ENCODE measurements at regions not wholly inside any gene's neighbourhood (a gene's known extent, or its start where the extent isn't known, plus 50 kb on each side); places are given as distances from the start of the nearest gene placed in this dataset.

DNA sequence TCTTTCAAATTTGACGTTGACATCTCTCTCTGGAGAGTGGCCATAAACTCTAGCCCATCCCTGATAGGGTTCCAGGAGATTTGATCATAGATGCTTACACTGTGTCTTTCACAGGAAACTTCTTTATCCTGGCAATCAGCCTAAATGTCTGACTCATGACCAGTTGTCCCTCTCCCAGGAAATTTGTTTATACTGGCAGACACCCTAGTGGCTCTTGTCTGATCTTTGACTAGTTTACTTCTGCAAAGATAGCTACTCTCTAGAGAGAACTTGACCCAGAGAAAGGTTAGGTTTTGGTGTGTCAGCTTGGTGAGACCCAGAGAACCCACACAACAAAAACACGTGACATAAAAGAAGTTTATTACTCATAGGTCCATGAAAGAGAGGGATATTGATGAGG is 509.8 kb downstream of the CENPC start (continued):
- TF ChIP-seq, protein P1, sequence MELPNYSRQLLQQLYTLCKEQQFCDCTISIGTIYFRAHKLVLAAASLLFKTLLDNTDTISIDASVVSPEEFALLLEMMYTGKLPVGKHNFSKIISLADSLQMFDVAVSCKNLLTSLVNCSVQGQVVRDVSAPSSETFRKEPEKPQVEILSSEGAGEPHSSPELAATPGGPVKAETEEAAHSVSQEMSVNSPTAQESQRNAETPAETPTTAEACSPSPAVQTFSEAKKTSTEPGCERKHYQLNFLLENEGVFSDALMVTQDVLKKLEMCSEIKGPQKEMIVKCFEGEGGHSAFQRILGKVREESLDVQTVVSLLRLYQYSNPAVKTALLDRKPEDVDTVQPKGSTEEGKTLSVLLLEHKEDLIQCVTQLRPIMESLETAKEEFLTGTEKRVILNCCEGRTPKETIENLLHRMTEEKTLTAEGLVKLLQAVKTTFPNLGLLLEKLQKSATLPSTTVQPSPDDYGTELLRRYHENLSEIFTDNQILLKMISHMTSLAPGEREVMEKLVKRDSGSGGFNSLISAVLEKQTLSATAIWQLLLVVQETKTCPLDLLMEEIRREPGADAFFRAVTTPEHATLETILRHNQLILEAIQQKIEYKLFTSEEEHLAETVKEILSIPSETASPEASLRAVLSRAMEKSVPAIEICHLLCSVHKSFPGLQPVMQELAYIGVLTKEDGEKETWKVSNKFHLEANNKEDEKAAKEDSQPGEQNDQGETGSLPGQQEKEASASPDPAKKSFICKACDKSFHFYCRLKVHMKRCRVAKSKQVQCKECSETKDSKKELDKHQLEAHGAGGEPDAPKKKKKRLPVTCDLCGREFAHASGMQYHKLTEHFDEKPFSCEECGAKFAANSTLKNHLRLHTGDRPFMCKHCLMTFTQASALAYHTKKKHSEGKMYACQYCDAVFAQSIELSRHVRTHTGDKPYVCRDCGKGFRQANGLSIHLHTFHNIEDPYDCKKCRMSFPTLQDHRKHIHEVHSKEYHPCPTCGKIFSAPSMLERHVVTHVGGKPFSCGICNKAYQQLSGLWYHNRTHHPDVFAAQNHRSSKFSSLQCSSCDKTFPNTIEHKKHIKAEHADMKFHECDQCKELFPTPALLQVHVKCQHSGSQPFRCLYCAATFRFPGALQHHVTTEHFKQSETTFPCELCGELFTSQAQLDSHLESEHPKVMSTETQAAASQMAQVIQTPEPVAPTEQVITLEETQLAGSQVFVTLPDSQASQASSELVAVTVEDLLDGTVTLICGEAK (IDR thresholded peaks at IDR 0.05), result no peak
- TF ChIP-seq, protein P1 (CRISPR knock-in tag; IDR thresholded peaks at IDR 0.05), result no peak

DNA sequence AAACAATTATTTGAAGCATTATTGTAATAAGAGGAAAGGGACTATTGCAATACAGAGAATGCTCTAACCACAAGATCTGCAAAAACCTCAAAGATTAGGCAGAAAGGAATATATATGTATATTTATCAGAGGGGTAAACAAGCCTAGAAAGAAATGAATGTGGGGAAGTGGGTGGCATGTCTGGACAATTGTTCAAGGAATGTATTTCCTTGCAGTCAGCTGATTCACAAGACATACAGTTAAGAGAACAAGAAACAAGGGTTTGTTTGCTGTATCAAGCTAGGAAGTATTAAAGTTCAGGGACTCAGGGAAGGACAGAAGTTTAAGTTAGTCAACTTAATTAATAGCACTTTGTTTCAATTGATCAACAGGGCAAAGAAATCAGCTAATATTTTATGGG is 514.7 kb downstream of the CENPC start:
- intact Hi-C loops (cut with micrococcal nuclease; ENCODE audit: unreplicated experiment) (no loop called here), in situ Hi-C loops (cut with HindIII; ENCODE audit: extremely low pct_ligation_motif_present, low pct_unique_long_range_greater_than_20kb) (no loop called here)
- ChIA-PET CTCF (ENCODE audit: low intra/inter-chr PET ratio, low total read pairs) (no interaction called here), POLR2A (no interaction called here)
- Histone ChIP-seq H3K9me3 (ENCODE audit: low read length) (no peaks in the 10 kb centered on the region), H3K27me3 (ENCODE audit: control insufficient read depth in 1 of 2, insufficient read depth in 2 of 2, low read length in 2 of 2) (no peaks in the 10 kb centered on the region), H3K4me1 (ENCODE audit: insufficient read depth, low read length) (no peaks in the 10 kb centered on the region), H3K79me2 (ENCODE audit: insufficient read depth, low read length) (no peaks in the 10 kb centered on the region), H3K27ac (ENCODE audit: extremely low read length, insufficient read depth, low read length) (no peak overlapping the region), H3K36me3 (replicated peaks in 1 of 2; ENCODE audit: control insufficient read depth in 1 of 2, insufficient read depth in 2 of 2, low read length in 2 of 2) (no peaks in the 10 kb centered on the region), H4K20me1 (ENCODE audit: insufficient read depth, low read length) (no peaks in the 10 kb centered on the region), H2AFZ (ENCODE audit: low read length) (no peak overlapping the region), H3K9ac (ENCODE audit: insufficient read depth, low read depth, low read length) (no peak overlapping the region), H3K4me3 (replicated peaks in 1 of 3; ENCODE audit: insufficient read depth in 1 of 3, low read depth in 2 of 3, low read length in 3 of 3) (no peak overlapping the region), H3K4me2 (ENCODE audit: low read depth, low read length) (no peak overlapping the region)
- ATAC-seq (no peak), DNase-seq (ENCODE audit: low spot score) (no peak), FAIRE-seq (no peak)
- TF ChIP-seq PPARG (CRISPR knock-in tag; conservative IDR thresholded peaks at IDR 0.05) (no peak), ZNF703 (CRISPR knock-in tag; IDR thresholded peaks at IDR 0.05; ENCODE audit: borderline replicate concordance) (no peak), ZSCAN31 (CRISPR knock-in tag; IDR thresholded peaks at IDR 0.05; ENCODE audit: low read depth) (no peak), CCDC6 (CRISPR knock-in tag; IDR thresholded peaks at IDR 0.05) (no peak), JUND (CRISPR knock-in tag; IDR thresholded peaks at IDR 0.05) (no peak), ZNF343 (CRISPR knock-in tag; IDR thresholded peaks at IDR 0.05) (no peak), ZSCAN25 (CRISPR knock-in tag; IDR thresholded peaks at IDR 0.05) (no peak), ZFYVE20 (CRISPR knock-in tag; IDR thresholded peaks at IDR 0.05; ENCODE audit: borderline replicate concordance, low read depth) (no peak), RNF2 (conservative IDR thresholded peaks at IDR 0.05; ENCODE audit: low read depth) (no peak)
- TF ChIP-seq, protein P2, sequence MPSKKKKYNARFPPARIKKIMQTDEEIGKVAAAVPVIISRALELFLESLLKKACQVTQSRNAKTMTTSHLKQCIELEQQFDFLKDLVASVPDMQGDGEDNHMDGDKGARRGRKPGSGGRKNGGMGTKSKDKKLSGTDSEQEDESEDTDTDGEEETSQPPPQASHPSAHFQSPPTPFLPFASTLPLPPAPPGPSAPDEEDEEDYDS (CRISPR knock-in tag; IDR thresholded peaks at IDR 0.05), result no peak
- BruUV-seq (replicated peaks), result no TSS peak

Measured in HepG2 (cell line).